IPS DF 6.9 (cell line): ENCODE measurements at regions not wholly inside any gene's neighbourhood (a gene's known extent, or its start where the extent isn't known, plus 50 kb on each side); places are given as distances from the start of the nearest gene placed in this dataset.

Experiments
- DNase-seq: peaks from one replicate; pipeline ENCODE4 v3.0.0-alpha.2; 2013; ENCODE audit warnings: low read depth, low spot score
- H3K27ac ChIP-seq: one replicate; pipeline ENCODE4 v1.5.1; 2013; ENCODE audit warnings: low read length, control low read depth
- H3K27me3 ChIP-seq: 2 replicates; pipeline ENCODE4 v1.6.1; 2013; ENCODE audit warnings: mild to moderate bottlenecking, low read length; ENCODE audit not compliant: control insufficient read depth, insufficient read depth
- H3K36me3 ChIP-seq: 2 replicates; pipeline ENCODE4 v1.6.1; 2013; ENCODE audit warnings: low read length; ENCODE audit not compliant: control insufficient read depth, insufficient read depth
- H3K4me1 ChIP-seq: 2 replicates; pipeline ENCODE4 v1.6.1; 2013; ENCODE audit warnings: low read length; ENCODE audit not compliant: control insufficient read depth, insufficient read depth
- H3K4me3 ChIP-seq: 2 replicates; pipeline ENCODE4 v1.5.1; 2013; ENCODE audit warnings: mild to moderate bottlenecking, low read length
- H3K9me3 ChIP-seq: 2 replicates; pipeline ENCODE4 v1.6.1; 2013; ENCODE audit warnings: low read length, inconsistent platforms; ENCODE audit not compliant: control insufficient read depth, insufficient read depth
- WGBS: extraction: QIAGEN DNeasy Blood & Tissue Kit; methylation state at CpG from one replicate; pipeline ENCODE4 v1.1.7; 2013; ENCODE audit warnings: mixed read lengths, missing lambda C conversion rate; ENCODE audit not compliant: insufficient read length, insufficient coverage; 5-methylcytosine and 5-hydroxymethylcytosine counted together

GRCh38 chr3:162865466-162865865 is 1368.9 kb downstream of the OTOL1 start:
- Histone ChIP-seq H3K9me3 (no peaks in the 10 kb centered on the region), H3K4me1 (no peaks in the 10 kb centered on the region), H3K36me3 (no peaks in the 10 kb centered on the region), H3K27ac (no peak overlapping the region), H3K27me3 (no peaks in the 10 kb centered on the region), H3K4me3 (no peak overlapping the region)
- WGBS = no CpG with 5 or more reads among the region's 1 CpG
- DNase-seq = no peak

- no peak overlapping the region for H3K27ac ChIP-seq
- no CpG with 5 or more reads among the region's 1 CpG for WGBS
- no peak for DNase-seq
- H3K4me1 ChIP-seq = no peaks in the 10 kb centered on the region
- H3K36me3 ChIP-seq = no peaks in the 10 kb centered on the region
- no peak overlapping the region for H3K4me3 ChIP-seq
- H3K27me3 ChIP-seq = no peaks in the 10 kb centered on the region
- H3K9me3 ChIP-seq = no peaks in the 10 kb centered on the region
Measured at GRCh38 chr3:162879021-162879562, 1382.5 kb downstream of the OTOL1 start.

GRCh38 chr3:162884373-162884772 is 1387.8 kb downstream of the OTOL1 start:
- DNase-seq = no peak
- WGBS = no CpG with 5 or more reads among the region's 2 CpGs

GRCh38 chr3:162892921-162893793 is 1396.5 kb downstream of the OTOL1 start:
- no peaks in the 10 kb centered on the region for H3K36me3 ChIP-seq
- H3K27me3 ChIP-seq = no peaks in the 10 kb centered on the region
- H3K4me3 ChIP-seq = no peak overlapping the region
- no peaks in the 10 kb centered on the region for H3K9me3 ChIP-seq
- no peak for DNase-seq
- no peak overlapping the region for H3K27ac ChIP-seq
- no CpG with 5 or more reads among the region's 6 CpGs for WGBS
- no peaks in the 10 kb centered on the region for H3K4me1 ChIP-seq

More at GRCh38 chr3:162884373-162884772, 1387.8 kb downstream of the OTOL1 start:
- H3K36me3 ChIP-seq = no peaks in the 10 kb centered on the region
- no peaks in the 10 kb centered on the region for H3K27me3 ChIP-seq
- no peak overlapping the region for H3K27ac ChIP-seq
- H3K9me3 ChIP-seq = no peaks in the 10 kb centered on the region
- no peaks in the 10 kb centered on the region for H3K4me1 ChIP-seq
- H3K4me3 ChIP-seq = no peak overlapping the region

- Histone ChIP-seq H3K27me3 (no peaks in the 10 kb centered on the region), H3K36me3 (no peaks in the 10 kb centered on the region), H3K27ac (no peak overlapping the region), H3K4me3 (no peak overlapping the region), H3K9me3 (no peaks in the 10 kb centered on the region), H3K4me1 (no peaks in the 10 kb centered on the region)
- no peak for DNase-seq
Measured at GRCh38 chr3:162897291-162897690, 1400.7 kb downstream of the OTOL1 start.

- Histone ChIP-seq H3K4me3 (no peak overlapping the region), H3K4me1 (no peaks in the 10 kb centered on the region), H3K27ac (no peak overlapping the region), H3K36me3 (no peaks in the 10 kb centered on the region), H3K9me3 (no peaks in the 10 kb centered on the region), H3K27me3 (no peaks in the 10 kb centered on the region)
- DNase-seq = no peak
- WGBS = no CpG with 5 or more reads among the region's 2 CpGs
Measured at GRCh38 chr3:162932503-162932902, 1435.9 kb downstream of the OTOL1 start.

- no peak overlapping the region for H3K27ac ChIP-seq
- H3K9me3 ChIP-seq = no peaks in the 10 kb centered on the region
- H3K4me1 ChIP-seq = no peaks in the 10 kb centered on the region
- DNase-seq = no peak
- H3K27me3 ChIP-seq = no peaks in the 10 kb centered on the region
- no peaks in the 10 kb centered on the region for H3K36me3 ChIP-seq
- no CpG with 5 or more reads among the region's 2 CpGs for WGBS
- H3K4me3 ChIP-seq = no peak overlapping the region
Measured at GRCh38 chr3:162933656-162934055, 1437.0 kb downstream of the OTOL1 start.

GRCh38 chr3:162936706-162937105 is 1440.1 kb downstream of the OTOL1 start:
- no peak overlapping the region for H3K4me3 ChIP-seq
- DNase-seq = no peak
- no peak overlapping the region for H3K27ac ChIP-seq
- no peaks in the 10 kb centered on the region for H3K36me3 ChIP-seq
- H3K9me3 ChIP-seq = no peaks in the 10 kb centered on the region
- no peaks in the 10 kb centered on the region for H3K27me3 ChIP-seq
- H3K4me1 ChIP-seq = no peaks in the 10 kb centered on the region

- no CpG with 5 or more reads among the region's 2 CpGs for WGBS
- no peak for DNase-seq
Measured at GRCh38 chr3:162938083-162938482, 1441.5 kb downstream of the OTOL1 start.

GRCh38 chr3:162945626-162946025 is 1449.0 kb downstream of the OTOL1 start:
- no peak overlapping the region for H3K27ac ChIP-seq
- no peak overlapping the region for H3K4me3 ChIP-seq
- no peak for DNase-seq
- H3K9me3 ChIP-seq = no peaks in the 10 kb centered on the region
- WGBS = no CpG with 5 or more reads among the region's 1 CpG
- H3K4me1 ChIP-seq = no peaks in the 10 kb centered on the region
- H3K36me3 ChIP-seq = no peaks in the 10 kb centered on the region
- no peaks in the 10 kb centered on the region for H3K27me3 ChIP-seq

More at GRCh38 chr3:162938083-162938482, 1441.5 kb downstream of the OTOL1 start:
- H3K4me3 ChIP-seq = no peak overlapping the region
- no peaks in the 10 kb centered on the region for H3K27me3 ChIP-seq
- H3K9me3 ChIP-seq = no peaks in the 10 kb centered on the region
- H3K4me1 ChIP-seq = no peaks in the 10 kb centered on the region
- H3K27ac ChIP-seq = no peak overlapping the region
- H3K36me3 ChIP-seq = no peaks in the 10 kb centered on the region

GRCh38 chr3:162956711-162957110 is 1460.1 kb downstream of the OTOL1 start:
- Histone ChIP-seq H3K4me3 (no peak overlapping the region), H3K27ac (no peak overlapping the region), H3K4me1 (no peaks in the 10 kb centered on the region), H3K9me3 (no peaks in the 10 kb centered on the region), H3K27me3 (no peaks in the 10 kb centered on the region), H3K36me3 (no peaks in the 10 kb centered on the region)
- DNase-seq = no peak
